Lower lobe of right lung (tissue), 2 donors: ENCODE measurements at regions not wholly inside any gene's neighbourhood (a gene's known extent, or its start where the extent isn't known, plus 50 kb on each side); places are given as distances from the start of the nearest gene placed in this dataset.

Experiments
- ATAC-seq, 2 donors: fragments of 200-7000 bp; cut with Tn5 transposase; one replicate each; pipeline ENCODE4 v1.9.1; 2020 to 2022; ENCODE audit warnings: mild to moderate bottlenecking in 2 of 2, moderate library complexity in 2 of 2
- DNase-seq: peaks from one replicate; pipeline ENCODE4 v3.0.0-alpha.2; 2020
- H3K27ac ChIP-seq: fragments of 200-600 bp; one replicate; pipeline ENCODE4 v1.8.0; 2022
- H3K27me3 ChIP-seq: fragments of 200-600 bp; one replicate; pipeline ENCODE4 v1.8.0; 2022; ENCODE audit warnings: low read depth
- H3K36me3 ChIP-seq: fragments of 200-600 bp; one replicate; pipeline ENCODE4 v1.8.0; 2022; ENCODE audit warnings: mild to moderate bottlenecking
- H3K4me1 ChIP-seq: fragments of 200-600 bp; one replicate; pipeline ENCODE4 v1.8.0; 2022
- H3K4me3 ChIP-seq: fragments of 200-600 bp; one replicate; pipeline ENCODE4 v1.8.0; 2022; ENCODE audit warnings: mild to moderate bottlenecking
- H3K9me3 ChIP-seq: fragments of 200-600 bp; one replicate; pipeline ENCODE4 v1.8.0; 2022
- CTCF ChIP-seq: fragments of 200-600 bp; IDR thresholded peaks from one replicate; pipeline ENCODE4 v1.8.0; 2022; ENCODE audit warnings: antibody characterized with exemption, mild to moderate bottlenecking
- intact Hi-C: fragments of 100-400 bp; cut with DNase I; formaldehyde crosslinking; loops from one replicate; pipeline ENCODE4 v1.11.0; 2022
- donor health status: DM: no; HTN: yes; CAD: no; lungs with severe emphysema.

GRCh38 chr2:234621120-234621519 lies 124.2 kb upstream of the ARL4C start:
- no peak for DNase-seq
- intact Hi-C loops: no loop called here
- no peak overlapping the region for H3K4me3 ChIP-seq
- H3K36me3 ChIP-seq: no peaks in the 10 kb centered on the region
- no peak for ATAC-seq
- H3K9me3 ChIP-seq: no peaks in the 10 kb centered on the region
- H3K27me3 ChIP-seq: no peaks in the 10 kb centered on the region
- no peak for TF ChIP-seq CTCF
- H3K4me1 ChIP-seq: no peaks in the 10 kb centered on the region
- H3K27ac ChIP-seq: no peak overlapping the region

GRCh38 chr2:234620018-234620417 lies 123.1 kb upstream of the ARL4C start:
- Histone ChIP-seq H3K9me3 (no peaks in the 10 kb centered on the region), H3K4me1 (no peaks in the 10 kb centered on the region), H3K27me3 (no peaks in the 10 kb centered on the region), H3K27ac (no peak overlapping the region), H3K36me3 (no peaks in the 10 kb centered on the region), H3K4me3 (no peak overlapping the region)
- intact Hi-C loops: no loop called here
- TF ChIP-seq CTCF: no peak
- ATAC-seq (no peak), DNase-seq (no peak)

- Histone ChIP-seq H3K4me3 (no peak overlapping the region), H3K27me3 (no peaks in the 10 kb centered on the region), H3K4me1 (no peaks in the 10 kb centered on the region), H3K27ac (no peak overlapping the region), H3K9me3 (no peaks in the 10 kb centered on the region), H3K36me3 (no peaks in the 10 kb centered on the region)
- ATAC-seq (no peak), DNase-seq (no peak)
- no peak for TF ChIP-seq CTCF
- intact Hi-C loops: no loop called here
These were observed 118.9 kb upstream of the ARL4C start for GRCh38 chr2:234615643-234616356.

GRCh38 chr2:234611209-234611608 lies 114.3 kb upstream of the ARL4C start:
- Histone ChIP-seq H3K27ac (no peak overlapping the region), H3K4me1 (no peaks in the 10 kb centered on the region), H3K27me3 (no peaks in the 10 kb centered on the region), H3K9me3 (no peaks in the 10 kb centered on the region), H3K36me3 (no peaks in the 10 kb centered on the region), H3K4me3 (no peak overlapping the region)
- no peak for ATAC-seq
- no peak for DNase-seq
- intact Hi-C loops: no loop called here
- TF ChIP-seq CTCF: peak; percentile 29

- Histone ChIP-seq H3K4me3 (no peak overlapping the region), H3K27me3 (no peaks in the 10 kb centered on the region), H3K4me1 (no peaks in the 10 kb centered on the region), H3K9me3 (no peaks in the 10 kb centered on the region), H3K36me3 (no peaks in the 10 kb centered on the region), H3K27ac (no peak overlapping the region)
- intact Hi-C loops: no loop called here
- DNase-seq (no peak), ATAC-seq (no peak)
- TF ChIP-seq CTCF: no peak
These were observed 112.1 kb upstream of the ARL4C start for GRCh38 chr2:234608946-234609345.
